GM21723 (cell line): ENCODE measurements at regions not wholly inside any gene's neighbourhood (a gene's known extent, or its start where the extent isn't known, plus 50 kb on each side); places are given as distances from the start of the nearest gene placed in this dataset.

Source experiments
- ATAC-seq: cut with Tn5 transposase; IDR thresholded peaks from one replicate; pipeline ENCODE4 v1.9.1; 2021; ENCODE audit warnings: mild to moderate bottlenecking, moderate library complexity; ENCODE audit not compliant: unreplicated experiment

GRCh38 chr3:43210049-43211027 lies 76.0 kb upstream of the SNRK start:
- ATAC-seq = no peak

GRCh38 chr3:43207628-43208085 lies 78.7 kb upstream of the SNRK start:
- ATAC-seq = no peak

- no peak for ATAC-seq
Observed at GRCh38 chr3:43206632-43207031, 79.7 kb upstream of the SNRK start.

GRCh38 chr3:43206105-43206504 lies 80.2 kb upstream of the SNRK start:
- no peak for ATAC-seq

GRCh38 chr3:43203022-43203421 lies 83.3 kb upstream of the SNRK start:
- ATAC-seq = no peak

- no peak for ATAC-seq
Observed at GRCh38 chr3:43201581-43201980, 84.8 kb upstream of the SNRK start.

GRCh38 chr3:43199645-43200306 lies 86.6 kb upstream of the SNRK start:
- ATAC-seq = no peak

GRCh38 chr3:43198791-43199644 lies 87.3 kb upstream of the SNRK start:
- ATAC-seq = no peak

- no peak for ATAC-seq
Observed at GRCh38 chr3:43198301-43198700, 88.0 kb upstream of the SNRK start.

- no peak for ATAC-seq
Observed at GRCh38 chr3:43197181-43197580, 89.2 kb upstream of the SNRK start.

GRCh38 chr3:43196721-43197120 lies 89.6 kb upstream of the SNRK start:
- no peak for ATAC-seq

GRCh38 chr3:43195115-43195498 lies 89.2 kb upstream of the POMGNT2 start:
- no peak for ATAC-seq

GRCh38 chr3:43194490-43195114 lies 88.7 kb upstream of the POMGNT2 start:
- ATAC-seq = no peak

GRCh38 chr3:43194069-43194468 lies 88.2 kb upstream of the POMGNT2 start:
- no peak for ATAC-seq

GRCh38 chr3:43192028-43192427 lies 86.1 kb upstream of the POMGNT2 start:
- ATAC-seq = no peak

- no peak for ATAC-seq
Observed at GRCh38 chr3:43191116-43191515, 85.2 kb upstream of the POMGNT2 start.

- ATAC-seq = no peak
Observed at GRCh38 chr3:43190670-43191069, 84.8 kb upstream of the POMGNT2 start.

GRCh38 chr3:43187836-43188479 lies 82.1 kb upstream of the POMGNT2 start:
- ATAC-seq = no peak

- ATAC-seq = no peak
Observed at GRCh38 chr3:43185983-43186314, 80.1 kb upstream of the POMGNT2 start.

GRCh38 chr3:43185274-43185982 lies 79.5 kb upstream of the POMGNT2 start:
- no peak for ATAC-seq
